GM12878 (cell line): ENCODE measurements at regions not wholly inside any gene's neighbourhood (a gene's known extent, or its start where the extent isn't known, plus 50 kb on each side); places are given as distances from the start of the nearest gene placed in this dataset.
"Not testable (repeated sequence)": the region's sequence is repeated elsewhere in the genome, so short reads cannot be mapped to it uniquely, and the experiment has no call there.

Experiments
- NFYA ChIP-seq: IDR thresholded peaks from 2 replicates; pipeline ENCODE4 v1.6.1; 2011; ENCODE audit warnings: low read depth, mild to moderate bottlenecking, low read length, improper control_type of control experiment, borderline replicate concordance
- RCOR1 ChIP-seq: conservative IDR thresholded peaks from 2 replicates; pipeline ENCODE4 v1.6.1; 2012; ENCODE audit warnings: low read depth, low read length, improper control_type of control experiment

DNA sequence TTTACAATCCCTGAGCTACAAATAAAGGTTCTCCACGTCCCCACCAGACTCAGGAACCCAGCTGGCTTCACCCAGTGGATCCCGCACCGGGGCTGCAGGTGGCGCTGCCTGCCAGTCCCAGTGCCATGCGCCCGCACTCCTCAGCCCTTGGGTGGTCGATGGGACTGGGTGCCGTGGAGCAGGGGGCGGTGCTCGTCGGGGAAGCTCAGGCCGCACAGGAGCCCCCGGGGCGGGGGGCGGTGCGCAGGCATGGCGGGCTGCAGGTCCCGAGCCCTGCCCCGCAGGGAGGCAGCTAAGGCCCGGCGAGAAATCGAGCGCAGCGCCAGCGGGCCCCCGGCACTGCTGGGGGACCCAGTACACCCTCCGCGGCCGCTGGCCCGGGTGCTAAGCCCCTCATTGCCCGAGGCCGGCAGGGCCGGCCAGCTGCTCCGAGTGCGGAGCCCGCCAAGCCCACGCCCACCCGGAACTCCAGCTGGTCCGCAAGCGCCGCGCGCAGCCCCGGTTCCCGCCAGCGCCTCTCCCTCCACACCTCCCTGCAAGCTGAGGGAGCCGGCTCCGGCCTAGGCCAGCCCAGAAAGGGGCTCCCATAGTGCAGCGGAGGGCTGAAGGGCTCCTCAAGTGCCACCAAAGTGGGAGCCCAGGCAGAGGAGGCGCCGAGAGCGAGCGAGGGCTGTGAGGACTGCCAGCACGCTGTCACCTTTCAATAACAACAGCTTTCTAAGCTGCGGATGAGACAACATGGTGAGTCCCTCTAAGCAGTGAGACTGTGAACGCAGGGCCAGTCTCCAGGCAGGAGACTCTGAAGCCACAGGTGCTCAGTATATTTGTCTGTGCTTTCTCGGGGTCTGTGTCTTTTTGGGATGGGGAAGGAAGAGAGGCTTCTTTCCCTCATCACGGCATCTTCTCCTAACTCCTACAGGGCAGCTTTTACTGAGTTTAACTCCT lies 161.5 kb downstream of the NR2F2 start:
- not testable (repeated sequence) for TF ChIP-seq RCOR1, NFYA
